GM12878 (cell line): ENCODE measurements at regions not wholly inside any gene's neighbourhood (a gene's known extent, or its start where the extent isn't known, plus 50 kb on each side); places are given as distances from the start of the nearest gene placed in this dataset.

Experiments used
- ATAC-seq: fragments of 200-7000 bp; cut with Tn5 transposase; 3 replicates; pipeline ENCODE4 v1.9.1; 2020; ENCODE audit warnings: mild to moderate bottlenecking, moderate library complexity
- BruUV-seq: library from RNA; stranded (reverse); fragments of 400-500 nt; replicated peaks from 2 replicates; lab custom pipeline; 2021; lab: Mats Ljungman, UMichigan
- CTCF ChIA-PET: fragments of 300-600 bp; sonication (Branson Sonifier 250); formaldehyde crosslinking; extraction: SDS; loops from one replicate; lab custom pipeline; 2021; ENCODE audit warnings: inconsistent platforms; lab: Yijun Ruan, JAX
- POLR2A ChIA-PET: fragments of 350-600 bp; formaldehyde crosslinking; extraction: SDS; loops from one replicate; lab custom pipeline; 2021; ENCODE audit warnings: inconsistent platforms; lab: Charles Lee
- RAD21 ChIA-PET: fragments of 300-600 bp; sonication (Branson Sonifier 250); formaldehyde crosslinking; loops from one replicate; lab custom pipeline; 2023; ENCODE audit warnings: antibody characterized with exemption; ENCODE audit not compliant: unreplicated experiment; lab: Charles Lee
- SMC1A ChIA-PET: fragments of 300-600 bp; sonication (Branson Sonifier 250); formaldehyde crosslinking; loops from one replicate; lab custom pipeline; 2023; ENCODE audit not compliant: unreplicated experiment, uncharacterized antibody; lab: Charles Lee
- DNase-seq: peaks from one replicate; pipeline ENCODE4 v3.0.0-alpha.2; 2011; ENCODE audit warnings: low read depth, low spot score
- FAIRE-seq: peaks from 3 replicates; lab custom pipeline; 2011; peaks lifted over from hg19 to GRCh38; lab: Jason Lieb, UNC
- H2AFZ ChIP-seq: 2 replicates; pipeline ENCODE4 v1.6.0; 2011; ENCODE audit warnings: low read depth, low read length, control low read depth; ENCODE audit not compliant: control insufficient read depth
- H3K27ac ChIP-seq: 2 replicates; pipeline ENCODE4 v1.5.1; 2011; ENCODE audit warnings: control low read depth; ENCODE audit not compliant: control insufficient read depth, insufficient read depth
- H3K27me3 ChIP-seq, 2 experiments: replicated peaks in 1 of 2; 2 replicates each; pipeline versions ENCODE4 v1.6.0 to v1.6.1; 2011; ENCODE audit warnings: low read length in 1 of 2; ENCODE audit not compliant: control insufficient read depth in 2 of 2, insufficient read depth in 2 of 2
- H3K36me3 ChIP-seq, 2 experiments: 2 replicates each; pipeline ENCODE4 v1.5.1; 2011; ENCODE audit warnings: low read length in 1 of 2; ENCODE audit not compliant: control insufficient read depth in 2 of 2, insufficient read depth in 2 of 2
- H3K4me1 ChIP-seq: 2 replicates; pipeline ENCODE4 v1.6.1; 2011; ENCODE audit warnings: mild to moderate bottlenecking, low read length, moderate library complexity, mixed read lengths; ENCODE audit not compliant: control insufficient read depth, insufficient read depth
- H3K4me2 ChIP-seq: 2 replicates; pipeline ENCODE4 v1.6.0; 2011; ENCODE audit warnings: control low read depth; ENCODE audit not compliant: control insufficient read depth, insufficient read depth
- H3K4me3 ChIP-seq: fragments of 200-600 bp; sonication (generic); 2 replicates; pipeline ENCODE4 v1.5.1; 2016
- H3K79me2 ChIP-seq: 2 replicates; pipeline ENCODE4 v1.6.0; 2011; ENCODE audit warnings: low read length; ENCODE audit not compliant: control insufficient read depth, insufficient read depth
- H3K9ac ChIP-seq: 2 replicates; pipeline ENCODE4 v1.8.0; 2011; ENCODE audit warnings: low read length, control low read depth, mixed read lengths; ENCODE audit not compliant: control insufficient read depth, insufficient read depth
- H3K9me3 ChIP-seq: replicated peaks from 3 replicates; pipeline ENCODE4 v1.5.1; 2011; ENCODE audit warnings: mild to moderate bottlenecking, low read length; ENCODE audit not compliant: control insufficient read depth, insufficient read depth
- H4K20me1 ChIP-seq: 2 replicates; pipeline ENCODE4 v1.6.0; 2011; ENCODE audit not compliant: control insufficient read depth, insufficient read depth
- KAT2A ChIP-seq: conservative IDR thresholded peaks from 2 replicates; pipeline ENCODE4 v1.6.1; 2011; ENCODE audit warnings: low read depth, low read length; ENCODE audit not compliant: control insufficient read depth
- MEF2B ChIP-seq: fragments of 450-650 bp; IDR thresholded peaks from 2 replicates; pipeline ENCODE4 v1.6.1; 2018; ENCODE audit warnings: mild to moderate bottlenecking, moderate library complexity; ENCODE audit not compliant: partially characterized antibody, poor library complexity, severe bottlenecking
- NBN ChIP-seq: fragments of 450-650 bp; IDR thresholded peaks from 2 replicates; pipeline ENCODE4 v1.6.1; 2016
- RUNX3 ChIP-seq: IDR thresholded peaks from 2 replicates; pipeline ENCODE4 v1.6.1; 2012; ENCODE audit warnings: low read length, inconsistent platforms
- SMAD1 ChIP-seq: fragments of 450-650 bp; IDR thresholded peaks from 2 replicates; pipeline ENCODE4 v1.6.1; 2018; ENCODE audit warnings: mild to moderate bottlenecking, low read depth; ENCODE audit not compliant: partially characterized antibody
- SRF ChIP-seq, 2 experiments: IDR thresholded peaks; 2 replicates each; pipeline ENCODE4 v1.6.1; 2011; ENCODE audit warnings: low read depth in 2 of 2, low read length in 2 of 2, mild to moderate bottlenecking in 1 of 2, moderate library complexity in 1 of 2
- ZNF622 ChIP-seq: fragments of 450-650 bp; IDR thresholded peaks from 2 replicates; pipeline ENCODE4 v1.6.1; 2017; ENCODE audit warnings: mild to moderate bottlenecking, inconsistent platforms
- in situ Hi-C: fragments of 300-500 bp; cut with MboI; formaldehyde crosslinking; loops from 9 replicates; pipeline ENCODE4 v1.14.3; 2018; ENCODE audit warnings: mixed read lengths
- intact Hi-C: fragments of 100-400 bp; cut with micrococcal nuclease; formaldehyde crosslinking; loops from one replicate; pipeline ENCODE4 v1.14.2; 2022; ENCODE audit not compliant: unreplicated experiment
- TF ChIP-seq, protein P1 (sequence below): IDR thresholded peaks from 2 replicates; pipeline ENCODE4 v1.6.1; 2011; ENCODE audit warnings: low read depth, mild to moderate bottlenecking, low read length, moderate library complexity, borderline replicate concordance; ENCODE audit errors: extremely low read depth
- TF ChIP-seq, protein P2 (sequence below): IDR thresholded peaks from 2 replicates; pipeline ENCODE4 v1.6.1; 2011; ENCODE audit warnings: low read depth, low read length, improper control_type of control experiment, borderline replicate concordance
- TF ChIP-seq, protein P3 (sequence below): IDR thresholded peaks from 2 replicates; pipeline ENCODE4 v1.6.1; 2011; ENCODE audit warnings: borderline replicate concordance, low read depth, mild to moderate bottlenecking, moderate library complexity, mixed read lengths, low read length; ENCODE audit not compliant: insufficient read depth; ENCODE audit errors: extremely low read length
- TF ChIP-seq, protein P4 (sequence below): fragments of 450-650 bp; IDR thresholded peaks from 2 replicates; pipeline ENCODE4 v1.6.1; 2017; ENCODE audit warnings: low read depth, mild to moderate bottlenecking, moderate library complexity
- TF ChIP-seq, protein P5 (sequence below): fragments of 150-350 bp; IDR thresholded peaks from 2 replicates; pipeline ENCODE4 v1.6.1; 2016; ENCODE audit warnings: low read depth, low read length

DNA sequence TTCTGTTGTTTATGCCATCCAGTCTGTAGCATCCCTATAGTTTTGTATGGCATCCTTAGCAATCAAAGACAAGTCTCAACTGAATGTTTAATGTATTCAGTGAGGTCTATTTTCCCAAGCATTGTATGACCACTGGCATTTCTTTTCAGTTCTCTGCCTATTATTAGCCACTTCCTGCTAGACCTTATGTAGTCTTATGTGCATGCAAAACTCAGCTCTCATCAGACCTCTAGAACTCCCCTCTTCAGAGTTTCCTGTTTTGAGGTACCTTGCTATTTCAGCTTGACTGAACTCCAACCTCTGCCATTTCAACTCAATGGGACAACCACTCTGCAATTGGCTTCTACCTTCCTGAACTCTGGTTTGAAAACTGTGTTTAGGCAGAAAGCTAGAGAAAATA is 113.2 kb downstream of the SLC25A46 start:
- in situ Hi-C loops (no loop called here), intact Hi-C loops (no loop called here)
- H3K79me2 ChIP-seq, result no peaks in the 10 kb centered on the region
- DNase-seq (peak; percentile 36), FAIRE-seq (peak; percentile 93), ATAC-seq (peak; percentile 92)
- no peaks in the 10 kb centered on the region for H4K20me1 ChIP-seq
- BruUV-seq, result no TSS peak
- no peaks in the 10 kb centered on the region for H3K27me3 ChIP-seq
- H2AFZ ChIP-seq, result no peak overlapping the region
- H3K4me2 ChIP-seq, result no peak overlapping the region
- H3K4me3 ChIP-seq, result no peak overlapping the region
- no peaks in the 10 kb centered on the region for H3K9me3 ChIP-seq
- H3K27ac ChIP-seq, result no peak overlapping the region
- SMC1A ChIA-PET, result no interaction called here
- RAD21 ChIA-PET, result no interaction called here
- no peak overlapping the region for H3K9ac ChIP-seq
- H3K4me1 ChIP-seq, result peaks cover 4% of the 10 kb centered on the region; the same call in 1 of the 2 replicates
- CTCF ChIA-PET, result no interaction called here
- POLR2A ChIA-PET, result no interaction called here
- H3K36me3 ChIP-seq, result no peaks in the 10 kb centered on the region
- TF ChIP-seq MEF2B (no peak), SRF (IDR thresholded peaks at IDR 0.05; ENCODE audit: low read depth in 2 of 2, low read length in 2 of 2) (peak; percentile 57 to 79; a peak in 3 of 4 replicates), SMAD1 (no peak), ZNF622 (no peak), NBN (no peak), RUNX3 (peak; percentile 26), KAT2A (no peak)
- TF ChIP-seq, protein P1, sequence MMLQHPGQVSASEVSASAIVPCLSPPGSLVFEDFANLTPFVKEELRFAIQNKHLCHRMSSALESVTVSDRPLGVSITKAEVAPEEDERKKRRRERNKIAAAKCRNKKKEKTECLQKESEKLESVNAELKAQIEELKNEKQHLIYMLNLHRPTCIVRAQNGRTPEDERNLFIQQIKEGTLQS, result no peak
- TF ChIP-seq, protein P2, sequence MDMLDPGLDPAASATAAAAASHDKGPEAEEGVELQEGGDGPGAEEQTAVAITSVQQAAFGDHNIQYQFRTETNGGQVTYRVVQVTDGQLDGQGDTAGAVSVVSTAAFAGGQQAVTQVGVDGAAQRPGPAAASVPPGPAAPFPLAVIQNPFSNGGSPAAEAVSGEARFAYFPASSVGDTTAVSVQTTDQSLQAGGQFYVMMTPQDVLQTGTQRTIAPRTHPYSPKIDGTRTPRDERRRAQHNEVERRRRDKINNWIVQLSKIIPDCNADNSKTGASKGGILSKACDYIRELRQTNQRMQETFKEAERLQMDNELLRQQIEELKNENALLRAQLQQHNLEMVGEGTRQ, result no peak
- TF ChIP-seq, protein P3, sequence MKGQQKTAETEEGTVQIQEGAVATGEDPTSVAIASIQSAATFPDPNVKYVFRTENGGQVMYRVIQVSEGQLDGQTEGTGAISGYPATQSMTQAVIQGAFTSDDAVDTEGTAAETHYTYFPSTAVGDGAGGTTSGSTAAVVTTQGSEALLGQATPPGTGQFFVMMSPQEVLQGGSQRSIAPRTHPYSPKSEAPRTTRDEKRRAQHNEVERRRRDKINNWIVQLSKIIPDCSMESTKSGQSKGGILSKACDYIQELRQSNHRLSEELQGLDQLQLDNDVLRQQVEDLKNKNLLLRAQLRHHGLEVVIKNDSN, result no peak
- TF ChIP-seq, protein P4, sequence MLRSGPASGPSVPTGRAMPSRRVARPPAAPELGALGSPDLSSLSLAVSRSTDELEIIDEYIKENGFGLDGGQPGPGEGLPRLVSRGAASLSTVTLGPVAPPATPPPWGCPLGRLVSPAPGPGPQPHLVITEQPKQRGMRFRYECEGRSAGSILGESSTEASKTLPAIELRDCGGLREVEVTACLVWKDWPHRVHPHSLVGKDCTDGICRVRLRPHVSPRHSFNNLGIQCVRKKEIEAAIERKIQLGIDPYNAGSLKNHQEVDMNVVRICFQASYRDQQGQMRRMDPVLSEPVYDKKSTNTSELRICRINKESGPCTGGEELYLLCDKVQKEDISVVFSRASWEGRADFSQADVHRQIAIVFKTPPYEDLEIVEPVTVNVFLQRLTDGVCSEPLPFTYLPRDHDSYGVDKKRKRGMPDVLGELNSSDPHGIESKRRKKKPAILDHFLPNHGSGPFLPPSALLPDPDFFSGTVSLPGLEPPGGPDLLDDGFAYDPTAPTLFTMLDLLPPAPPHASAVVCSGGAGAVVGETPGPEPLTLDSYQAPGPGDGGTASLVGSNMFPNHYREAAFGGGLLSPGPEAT, result no peak
- TF ChIP-seq, protein P5, sequence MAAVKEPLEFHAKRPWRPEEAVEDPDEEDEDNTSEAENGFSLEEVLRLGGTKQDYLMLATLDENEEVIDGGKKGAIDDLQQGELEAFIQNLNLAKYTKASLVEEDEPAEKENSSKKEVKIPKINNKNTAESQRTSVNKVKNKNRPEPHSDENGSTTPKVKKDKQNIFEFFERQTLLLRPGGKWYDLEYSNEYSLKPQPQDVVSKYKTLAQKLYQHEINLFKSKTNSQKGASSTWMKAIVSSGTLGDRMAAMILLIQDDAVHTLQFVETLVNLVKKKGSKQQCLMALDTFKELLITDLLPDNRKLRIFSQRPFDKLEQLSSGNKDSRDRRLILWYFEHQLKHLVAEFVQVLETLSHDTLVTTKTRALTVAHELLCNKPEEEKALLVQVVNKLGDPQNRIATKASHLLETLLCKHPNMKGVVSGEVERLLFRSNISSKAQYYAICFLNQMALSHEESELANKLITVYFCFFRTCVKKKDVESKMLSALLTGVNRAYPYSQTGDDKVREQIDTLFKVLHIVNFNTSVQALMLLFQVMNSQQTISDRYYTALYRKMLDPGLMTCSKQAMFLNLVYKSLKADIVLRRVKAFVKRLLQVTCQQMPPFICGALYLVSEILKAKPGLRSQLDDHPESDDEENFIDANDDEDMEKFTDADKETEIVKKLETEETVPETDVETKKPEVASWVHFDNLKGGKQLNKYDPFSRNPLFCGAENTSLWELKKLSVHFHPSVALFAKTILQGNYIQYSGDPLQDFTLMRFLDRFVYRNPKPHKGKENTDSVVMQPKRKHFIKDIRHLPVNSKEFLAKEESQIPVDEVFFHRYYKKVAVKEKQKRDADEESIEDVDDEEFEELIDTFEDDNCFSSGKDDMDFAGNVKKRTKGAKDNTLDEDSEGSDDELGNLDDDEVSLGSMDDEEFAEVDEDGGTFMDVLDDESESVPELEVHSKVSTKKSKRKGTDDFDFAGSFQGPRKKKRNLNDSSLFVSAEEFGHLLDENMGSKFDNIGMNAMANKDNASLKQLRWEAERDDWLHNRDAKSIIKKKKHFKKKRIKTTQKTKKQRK, result no peak
